Type B pancreatic cell (in vitro differentiated cells): ENCODE measurements at regions not wholly inside any gene's neighbourhood (a gene's known extent, or its start where the extent isn't known, plus 50 kb on each side); places are given as distances from the start of the nearest gene placed in this dataset.

Experiments
- DNase-seq: peaks from one replicate; pipeline ENCODE4 v3.0.0; 2021; ENCODE audit warnings: mixed read lengths; ENCODE audit not compliant: unreplicated experiment; ENCODE audit errors: extremely low spot score
- H3K27ac Mint-ChIP-seq: 2 replicates; pipeline ENCODE4 v1.8.0; 2021; ENCODE audit warnings: mild to moderate bottlenecking, mixed read lengths
- H3K27me3 Mint-ChIP-seq: 2 replicates; pipeline ENCODE4 v1.8.0; 2021; ENCODE audit warnings: mixed read lengths
- H3K36me3 Mint-ChIP-seq: 2 replicates; pipeline ENCODE4 v1.8.0; 2021; ENCODE audit warnings: mixed read lengths
- H3K4me1 Mint-ChIP-seq: one replicate; pipeline ENCODE4 v1.8.0; 2021; ENCODE audit warnings: mixed read lengths; ENCODE audit not compliant: unreplicated experiment
- H3K4me3 Mint-ChIP-seq: 2 replicates; pipeline ENCODE4 v1.8.0; 2021; ENCODE audit warnings: mild to moderate bottlenecking, mixed read lengths
- H3K9me3 Mint-ChIP-seq: 2 replicates; pipeline ENCODE4 v1.8.0; 2021; ENCODE audit warnings: mixed read lengths
- TF ChIP-seq, protein P1 (sequence below): fragments of 200-600 bp; sonication (generic); conservative IDR thresholded peaks from 2 replicates; pipeline ENCODE4 v1.5.0; 2021; ENCODE audit warnings: antibody characterized with exemption, mild to moderate bottlenecking

DNA sequence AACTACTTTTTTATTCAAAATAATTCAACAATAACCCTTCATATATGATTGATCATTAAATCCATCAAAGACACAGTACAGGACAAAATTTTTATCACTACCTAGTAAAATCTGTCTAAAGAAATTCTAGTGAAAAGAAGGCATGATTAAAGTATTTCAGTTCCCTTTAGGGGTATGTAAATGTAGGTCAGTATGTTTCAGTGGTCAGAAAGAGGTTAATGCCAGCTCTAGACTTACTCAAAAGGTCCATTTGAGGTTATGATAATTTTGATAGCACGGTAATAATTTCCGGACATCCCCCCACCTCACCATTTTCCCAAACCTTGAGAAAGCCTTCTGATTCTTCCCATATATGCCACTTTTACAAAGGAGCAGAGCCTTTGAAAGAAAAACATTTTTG is 193.5 kb upstream of the ID4 start:
- no peak overlapping the region for H3K27ac Mint-ChIP-seq
- TF ChIP-seq, protein P1, sequence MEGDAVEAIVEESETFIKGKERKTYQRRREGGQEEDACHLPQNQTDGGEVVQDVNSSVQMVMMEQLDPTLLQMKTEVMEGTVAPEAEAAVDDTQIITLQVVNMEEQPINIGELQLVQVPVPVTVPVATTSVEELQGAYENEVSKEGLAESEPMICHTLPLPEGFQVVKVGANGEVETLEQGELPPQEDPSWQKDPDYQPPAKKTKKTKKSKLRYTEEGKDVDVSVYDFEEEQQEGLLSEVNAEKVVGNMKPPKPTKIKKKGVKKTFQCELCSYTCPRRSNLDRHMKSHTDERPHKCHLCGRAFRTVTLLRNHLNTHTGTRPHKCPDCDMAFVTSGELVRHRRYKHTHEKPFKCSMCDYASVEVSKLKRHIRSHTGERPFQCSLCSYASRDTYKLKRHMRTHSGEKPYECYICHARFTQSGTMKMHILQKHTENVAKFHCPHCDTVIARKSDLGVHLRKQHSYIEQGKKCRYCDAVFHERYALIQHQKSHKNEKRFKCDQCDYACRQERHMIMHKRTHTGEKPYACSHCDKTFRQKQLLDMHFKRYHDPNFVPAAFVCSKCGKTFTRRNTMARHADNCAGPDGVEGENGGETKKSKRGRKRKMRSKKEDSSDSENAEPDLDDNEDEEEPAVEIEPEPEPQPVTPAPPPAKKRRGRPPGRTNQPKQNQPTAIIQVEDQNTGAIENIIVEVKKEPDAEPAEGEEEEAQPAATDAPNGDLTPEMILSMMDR: no peak
- no peak overlapping the region for H3K4me3 Mint-ChIP-seq
- DNase-seq: no peak
- H3K4me1 Mint-ChIP-seq: no peaks in the 10 kb centered on the region
- no peaks in the 10 kb centered on the region for H3K27me3 Mint-ChIP-seq
- peaks cover 4% of the 10 kb centered on the region for H3K36me3 Mint-ChIP-seq
- H3K9me3 Mint-ChIP-seq: no peaks in the 10 kb centered on the region

DNA sequence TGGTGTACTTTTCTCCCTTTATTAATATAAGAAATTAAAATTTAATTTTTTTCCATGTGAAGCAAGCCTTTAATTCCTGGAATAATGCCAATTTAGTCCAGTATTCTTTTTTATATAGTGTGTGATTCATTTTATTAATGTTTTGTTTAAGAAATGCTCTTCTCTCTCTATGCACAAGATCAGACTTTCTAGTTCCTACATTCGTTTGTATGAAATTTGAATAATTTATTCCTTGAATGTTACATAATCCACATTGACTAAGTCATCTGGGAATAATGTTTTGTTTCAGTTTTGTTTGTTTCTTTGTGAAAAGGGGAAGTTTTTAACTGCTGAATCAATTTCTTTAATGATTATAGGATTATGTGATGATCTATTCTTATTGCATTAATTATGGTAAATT is 181.4 kb upstream of the ID4 start:
- Mint-ChIP-seq H3K27ac (no peak overlapping the region), H3K36me3 (peaks cover 5% of the 10 kb centered on the region), H3K4me1 (peaks cover 5% of the 10 kb centered on the region), H3K27me3 (no peaks in the 10 kb centered on the region), H3K9me3 (peaks cover 11% of the 10 kb centered on the region), H3K4me3 (no peak overlapping the region)
- TF ChIP-seq, protein P1: no peak
- DNase-seq: no peak

DNA sequence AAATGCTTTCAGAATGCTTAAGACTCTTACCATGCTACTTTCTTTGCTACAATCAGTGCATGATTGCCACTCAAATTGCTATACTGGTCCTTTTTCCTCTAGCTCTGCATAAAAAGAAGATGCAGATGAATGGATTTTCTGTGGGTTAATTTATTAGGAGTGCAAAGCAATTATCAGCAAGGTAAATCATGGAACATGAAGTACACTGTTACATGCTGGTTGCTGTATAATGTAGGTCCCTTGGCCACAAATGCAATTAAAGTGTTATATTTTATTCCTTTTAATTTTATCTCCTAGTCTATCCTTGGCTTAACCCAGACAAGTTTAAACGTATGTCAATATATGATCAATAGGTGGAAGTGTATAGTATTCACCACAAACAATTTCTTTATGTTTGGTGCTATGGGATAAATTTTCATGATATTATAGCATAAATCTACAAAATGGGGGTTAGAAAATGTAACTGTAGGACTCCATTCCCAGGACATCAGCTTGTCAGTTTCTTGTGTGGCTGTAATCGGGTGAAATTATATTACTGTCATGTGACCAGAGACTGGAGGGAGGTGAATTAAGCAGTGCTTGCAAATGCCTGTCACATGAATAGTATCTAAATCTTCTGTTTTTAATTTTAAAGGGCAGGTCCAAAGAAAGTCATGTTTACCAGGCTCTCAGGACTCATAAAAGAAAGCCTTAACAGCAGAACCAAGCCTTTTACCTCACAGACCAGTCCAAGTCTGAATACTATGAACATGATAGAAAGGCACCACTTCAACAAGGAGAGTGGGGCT is 176.9 kb upstream of the ID4 start:
- no peaks in the 10 kb centered on the region for H3K27me3 Mint-ChIP-seq
- TF ChIP-seq, protein P1: no peak
- H3K36me3 Mint-ChIP-seq: peaks cover 5% of the 10 kb centered on the region
- H3K4me1 Mint-ChIP-seq: peaks cover 27% of the 10 kb centered on the region
- H3K9me3 Mint-ChIP-seq: peaks cover 16% of the 10 kb centered on the region
- no peak for DNase-seq
- H3K4me3 Mint-ChIP-seq: no peak overlapping the region
- peak overlapping the region; percentile 49 for H3K27ac Mint-ChIP-seq

DNA sequence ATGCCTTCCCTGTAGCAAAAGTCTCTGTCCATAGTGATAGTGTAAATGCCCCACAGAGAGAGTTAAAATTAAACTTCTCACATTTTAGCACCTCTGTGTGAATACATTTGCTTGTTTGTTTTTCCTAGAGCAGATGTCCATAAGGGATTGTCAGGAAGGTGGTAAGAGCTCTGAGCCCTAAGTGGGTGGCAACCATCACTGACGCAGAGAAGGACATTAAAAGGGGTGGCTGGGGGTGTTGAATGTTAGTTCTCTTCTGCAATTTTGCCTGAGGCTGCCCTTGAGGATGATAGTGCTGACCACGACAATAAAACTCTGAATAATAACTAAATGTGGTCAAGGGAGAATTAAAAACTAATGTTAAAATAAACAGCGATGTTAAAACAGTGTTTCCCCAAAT is 174.3 kb upstream of the ID4 start:
- peak overlapping the region; percentile 87 for H3K27ac Mint-ChIP-seq
- no peak for DNase-seq
- H3K27me3 Mint-ChIP-seq: no peaks in the 10 kb centered on the region
- H3K4me3 Mint-ChIP-seq: peak overlapping the region; percentile 21
- H3K36me3 Mint-ChIP-seq: peaks cover 2% of the 10 kb centered on the region
- peaks cover 6% of the 10 kb centered on the region for H3K9me3 Mint-ChIP-seq
- TF ChIP-seq, protein P1: no peak
- peaks cover 33% of the 10 kb centered on the region for H3K4me1 Mint-ChIP-seq

DNA sequence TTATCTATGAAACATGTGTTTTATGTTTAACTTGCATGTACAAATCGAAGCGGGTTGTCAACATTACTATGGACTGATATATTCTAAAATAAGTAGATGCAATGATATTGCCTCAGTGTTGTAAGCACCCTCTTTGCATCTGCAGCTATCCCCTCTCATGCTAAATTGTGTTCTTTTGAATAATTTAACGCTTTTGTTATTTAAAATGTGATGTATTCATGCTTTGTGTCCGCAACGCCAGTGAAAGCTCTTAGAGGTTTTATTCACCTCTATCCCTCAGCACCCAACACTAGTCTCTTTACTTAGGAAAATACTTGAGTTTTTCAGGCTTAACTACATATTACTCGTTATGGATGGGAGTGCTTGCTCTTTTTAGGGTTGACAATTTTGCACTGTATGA is 173.7 kb upstream of the ID4 start:
- TF ChIP-seq, protein P1: no peak
- H3K4me1 Mint-ChIP-seq: peaks cover 35% of the 10 kb centered on the region
- H3K36me3 Mint-ChIP-seq: no peaks in the 10 kb centered on the region
- no peak overlapping the region for H3K4me3 Mint-ChIP-seq
- DNase-seq: no peak
- H3K27me3 Mint-ChIP-seq: no peaks in the 10 kb centered on the region
- H3K9me3 Mint-ChIP-seq: peaks cover 5% of the 10 kb centered on the region
- peak overlapping the region; percentile 87 for H3K27ac Mint-ChIP-seq
